Osteoblast (primary cell): ENCODE measurements at regions not wholly inside any gene's neighbourhood (a gene's known extent, or its start where the extent isn't known, plus 50 kb on each side); places are given as distances from the start of the nearest gene placed in this dataset.
"Not testable (repeated sequence)": the region's sequence is repeated elsewhere in the genome, so short reads cannot be mapped to it uniquely, and the experiment has no call there.

ENCODE experiments used
- DNase-seq: peaks from one replicate; pipeline ENCODE4 v3.0.0; 2011; ENCODE audit warnings: low spot score, mixed read lengths; ENCODE audit not compliant: insufficient read length; ENCODE audit errors: missing footprints
- H2AFZ ChIP-seq: 2 replicates; pipeline ENCODE4 v1.6.0; 2011; ENCODE audit warnings: mild to moderate bottlenecking, low read length
- H3K27ac ChIP-seq: 2 replicates; pipeline ENCODE4 v1.5.1; 2011; ENCODE audit warnings: mild to moderate bottlenecking, low read depth, low read length, moderate library complexity
- H3K27me3 ChIP-seq: 2 replicates; pipeline ENCODE4 v1.6.0; 2012; ENCODE audit warnings: mild to moderate bottlenecking, control low read depth, inconsistent platforms, low read length, moderate library complexity; ENCODE audit not compliant: insufficient read depth
- H3K36me3 ChIP-seq: 2 replicates; pipeline ENCODE4 v1.5.1; 2011; ENCODE audit warnings: mild to moderate bottlenecking, low read length, control low read depth, moderate library complexity; ENCODE audit not compliant: insufficient read depth
- H3K4me1 ChIP-seq: 2 replicates; pipeline ENCODE4 v1.5.1; 2011; ENCODE audit warnings: mild to moderate bottlenecking, low read length, control low read depth, moderate library complexity; ENCODE audit not compliant: insufficient read depth
- H3K4me2 ChIP-seq: 2 replicates; pipeline ENCODE4 v1.6.0; 2011; ENCODE audit warnings: mild to moderate bottlenecking, low read length; ENCODE audit not compliant: insufficient read depth
- H3K4me3 ChIP-seq: fragments of 200-600 bp; sonication (generic); 3 replicates; pipeline ENCODE4 v1.5.1; 2012; ENCODE audit warnings: mild to moderate bottlenecking, low read length, inconsistent platforms; ENCODE audit not compliant: insufficient read depth
- H3K79me2 ChIP-seq: 2 replicates; pipeline ENCODE4 v1.6.0; 2012; ENCODE audit warnings: mild to moderate bottlenecking, low read length, control low read depth, inconsistent platforms; ENCODE audit not compliant: insufficient read depth
- H3K9me3 ChIP-seq: 2 replicates; pipeline ENCODE4 v1.5.1; 2011; ENCODE audit warnings: low read depth, low read length, control low read depth
- H4K20me1 ChIP-seq: 2 replicates; pipeline ENCODE4 v1.6.0; 2012; ENCODE audit warnings: mild to moderate bottlenecking, low read length, control low read depth; ENCODE audit not compliant: insufficient read depth
- TF ChIP-seq, protein P1 (sequence below): IDR thresholded peaks from 2 replicates; pipeline ENCODE4 v1.5.1; 2011; ENCODE audit warnings: mild to moderate bottlenecking, low read depth, low read length, moderate library complexity; ENCODE audit errors: extremely low read depth

DNA sequence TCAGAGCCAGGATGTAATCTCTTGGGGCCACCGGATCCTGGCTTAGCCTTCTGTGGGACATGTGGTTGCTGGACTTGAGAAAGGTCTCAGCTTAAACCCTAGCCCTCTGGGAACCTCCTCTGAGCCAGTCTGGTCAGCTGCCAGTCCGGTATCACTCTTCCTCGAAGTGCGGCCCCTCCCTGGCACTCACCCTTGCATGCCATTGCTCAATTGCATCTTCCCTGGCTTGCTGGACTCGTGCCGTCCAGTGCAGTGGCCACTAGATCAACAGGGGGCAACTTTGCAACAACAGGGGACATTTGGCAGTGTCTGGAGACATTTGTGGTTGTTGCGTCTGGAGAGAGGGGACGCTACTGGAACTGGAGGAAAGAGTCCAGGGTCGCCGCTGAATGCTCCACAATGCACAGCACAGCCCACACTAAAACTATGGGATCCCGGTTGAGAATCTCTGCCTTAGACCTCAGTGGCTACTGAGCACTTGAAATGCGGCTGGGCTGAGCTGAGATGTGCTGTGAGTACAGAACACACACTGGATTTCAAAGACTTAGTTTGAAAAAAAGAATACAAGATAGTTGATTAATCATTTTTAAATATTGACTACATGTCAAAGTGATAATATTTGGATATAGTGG, 152.1 kb downstream of the TFAP2C start:
- Histone ChIP-seq H3K4me3 (no peak overlapping the region), H3K4me2 (peak overlapping the region; percentile 60), H3K9me3 (no peaks in the 10 kb centered on the region), H3K79me2 (no peaks in the 10 kb centered on the region), H4K20me1 (no peaks in the 10 kb centered on the region), H3K27me3 (no peaks in the 10 kb centered on the region), H3K36me3 (no peaks in the 10 kb centered on the region), H2AFZ (no peak overlapping the region), H3K4me1 (peaks cover 24% of the 10 kb centered on the region), H3K27ac (no peak overlapping the region)
- no peak for DNase-seq
- TF ChIP-seq, protein P1, sequence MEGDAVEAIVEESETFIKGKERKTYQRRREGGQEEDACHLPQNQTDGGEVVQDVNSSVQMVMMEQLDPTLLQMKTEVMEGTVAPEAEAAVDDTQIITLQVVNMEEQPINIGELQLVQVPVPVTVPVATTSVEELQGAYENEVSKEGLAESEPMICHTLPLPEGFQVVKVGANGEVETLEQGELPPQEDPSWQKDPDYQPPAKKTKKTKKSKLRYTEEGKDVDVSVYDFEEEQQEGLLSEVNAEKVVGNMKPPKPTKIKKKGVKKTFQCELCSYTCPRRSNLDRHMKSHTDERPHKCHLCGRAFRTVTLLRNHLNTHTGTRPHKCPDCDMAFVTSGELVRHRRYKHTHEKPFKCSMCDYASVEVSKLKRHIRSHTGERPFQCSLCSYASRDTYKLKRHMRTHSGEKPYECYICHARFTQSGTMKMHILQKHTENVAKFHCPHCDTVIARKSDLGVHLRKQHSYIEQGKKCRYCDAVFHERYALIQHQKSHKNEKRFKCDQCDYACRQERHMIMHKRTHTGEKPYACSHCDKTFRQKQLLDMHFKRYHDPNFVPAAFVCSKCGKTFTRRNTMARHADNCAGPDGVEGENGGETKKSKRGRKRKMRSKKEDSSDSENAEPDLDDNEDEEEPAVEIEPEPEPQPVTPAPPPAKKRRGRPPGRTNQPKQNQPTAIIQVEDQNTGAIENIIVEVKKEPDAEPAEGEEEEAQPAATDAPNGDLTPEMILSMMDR, result no peak

DNA sequence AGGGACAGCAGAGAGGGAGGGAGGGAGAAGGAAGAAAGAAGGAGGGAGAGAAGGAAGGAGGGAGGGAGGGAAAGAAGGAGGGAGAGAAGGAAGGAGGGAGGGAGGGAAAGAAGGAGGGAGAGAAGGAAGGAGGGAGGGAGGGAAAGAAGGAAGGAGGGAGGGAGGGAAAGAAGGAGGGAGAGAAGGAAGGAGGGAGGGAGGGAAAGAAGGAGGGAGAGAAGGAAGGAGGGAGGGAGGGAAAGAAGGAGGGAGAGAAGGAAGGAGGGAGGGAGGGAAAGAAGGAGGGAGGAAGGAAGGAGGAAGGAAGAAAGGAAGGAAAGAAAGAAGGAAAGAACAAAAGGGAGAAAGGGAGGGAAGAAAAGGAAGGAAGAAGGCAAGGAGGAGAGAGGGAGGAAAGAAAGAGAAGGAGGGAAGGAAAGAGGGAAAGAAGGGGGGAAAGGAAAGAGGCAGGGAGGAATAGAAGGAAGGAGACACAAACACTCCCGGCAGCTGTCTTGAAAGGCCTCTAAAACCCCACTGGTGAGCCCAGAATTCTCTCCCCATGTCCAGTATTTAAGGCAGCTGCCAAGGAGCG, 153.0 kb downstream of the TFAP2C start:
- H3K27ac ChIP-seq, H4K20me1 ChIP-seq: not testable (repeated sequence)

DNA sequence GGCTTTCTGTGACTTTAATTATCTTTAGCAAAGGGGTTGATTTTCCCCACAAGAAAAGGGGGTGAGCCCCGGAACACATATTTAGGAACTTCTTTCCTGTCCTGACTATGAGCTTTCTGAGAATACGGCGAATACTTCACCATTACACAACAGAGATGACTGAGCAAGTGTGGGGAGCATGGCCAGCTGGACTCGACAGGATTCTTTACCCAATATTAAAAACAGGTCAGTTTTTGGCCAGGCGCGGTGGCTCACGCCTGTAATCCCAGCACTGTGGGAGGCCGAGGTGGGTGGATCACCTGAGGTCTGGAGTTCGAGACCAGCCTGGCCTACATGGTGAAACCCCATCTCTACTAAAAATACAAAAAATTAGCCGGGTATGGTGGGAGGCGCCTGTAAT, 153.7 kb downstream of the TFAP2C start:
- not testable (repeated sequence) for DNase-seq, H3K27ac ChIP-seq, H4K20me1 ChIP-seq, H3K4me2 ChIP-seq, H3K36me3 ChIP-seq, H3K4me3 ChIP-seq, H3K27me3 ChIP-seq, H3K79me2 ChIP-seq, H2AFZ ChIP-seq, H3K9me3 ChIP-seq
- H3K4me1 ChIP-seq, result peaks cover 27% of the 10 kb centered on the region

More for the DNA sequence above, 153.0 kb downstream of the TFAP2C start:
- not testable (repeated sequence) for H3K9me3 ChIP-seq, H3K36me3 ChIP-seq, H3K4me3 ChIP-seq, DNase-seq, H3K79me2 ChIP-seq, H3K4me2 ChIP-seq, H2AFZ ChIP-seq, H3K27me3 ChIP-seq
- peaks cover 24% of the 10 kb centered on the region for H3K4me1 ChIP-seq

DNA sequence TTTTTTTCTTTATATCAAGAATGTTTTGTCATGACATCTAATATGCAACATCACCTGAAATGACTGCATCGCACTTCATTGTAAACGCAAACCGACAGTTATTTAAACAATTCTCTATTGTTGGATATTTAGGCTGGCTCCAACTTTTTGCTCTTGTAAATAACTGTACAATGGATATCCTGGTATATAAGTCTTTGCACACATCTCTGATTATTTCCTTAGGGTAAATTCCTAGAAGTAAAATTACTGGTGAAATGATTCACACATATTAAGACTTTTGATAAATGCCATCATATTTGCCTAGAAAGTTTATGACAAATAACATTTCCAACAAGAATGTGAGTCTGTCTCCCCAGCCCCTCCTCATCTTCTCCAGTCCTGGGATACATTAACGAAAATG, 154.7 kb downstream of the TFAP2C start:
- Histone ChIP-seq H4K20me1 (no peaks in the 10 kb centered on the region), H3K4me1 (peaks cover 33% of the 10 kb centered on the region)

DNA sequence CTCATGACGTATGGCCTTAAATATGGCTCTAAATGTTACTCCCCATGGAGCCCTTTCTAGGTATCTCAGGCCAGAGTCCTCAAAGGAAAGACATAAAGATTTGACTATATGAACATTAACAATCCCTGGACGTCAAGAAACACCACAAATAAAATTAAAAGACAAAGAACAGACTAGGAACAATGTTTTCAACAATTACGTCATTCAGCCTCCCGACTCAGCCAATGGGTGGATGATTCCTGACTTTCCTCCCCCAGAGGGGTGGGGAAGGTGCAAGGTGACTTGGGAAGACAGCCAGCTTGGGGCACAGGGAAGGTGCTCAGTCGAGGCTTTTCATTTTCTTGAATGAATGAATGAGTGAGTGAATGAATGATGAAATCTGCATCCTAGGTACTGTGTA, 157.4 kb downstream of the TFAP2C start:
- TF ChIP-seq, protein P1, result no peak
- H3K4me2 ChIP-seq, result no peak overlapping the region
- no peak for DNase-seq
- H4K20me1 ChIP-seq, result no peaks in the 10 kb centered on the region
- no peaks in the 10 kb centered on the region for H3K9me3 ChIP-seq
- H3K4me1 ChIP-seq, result peaks cover 13% of the 10 kb centered on the region
- no peak overlapping the region for H2AFZ ChIP-seq
- H3K36me3 ChIP-seq, result no peaks in the 10 kb centered on the region
- no peaks in the 10 kb centered on the region for H3K27me3 ChIP-seq
- no peak overlapping the region for H3K4me3 ChIP-seq
- no peaks in the 10 kb centered on the region for H3K79me2 ChIP-seq
- no peak overlapping the region for H3K27ac ChIP-seq

More for the DNA sequence above, 154.7 kb downstream of the TFAP2C start:
- no peaks in the 10 kb centered on the region for H3K79me2 ChIP-seq
- H3K4me3 ChIP-seq, result no peak overlapping the region
- no peaks in the 10 kb centered on the region for H3K27me3 ChIP-seq
- DNase-seq, result no peak
- H3K9me3 ChIP-seq, result no peaks in the 10 kb centered on the region
- H3K36me3 ChIP-seq, result no peaks in the 10 kb centered on the region
- H3K4me2 ChIP-seq, result no peak overlapping the region
- H3K27ac ChIP-seq, result no peak overlapping the region
- no peak overlapping the region for H2AFZ ChIP-seq
- TF ChIP-seq, protein P1, result no peak
